Keratinocyte (primary cell): ENCODE measurements at regions not wholly inside any gene's neighbourhood (a gene's known extent, or its start where the extent isn't known, plus 50 kb on each side); places are given as distances from the start of the nearest gene placed in this dataset.

Experiments
- DNase-seq: peaks from one replicate; pipeline ENCODE4 v3.0.0-alpha.2; 2011; ENCODE audit warnings: low read depth, missing footprints, low spot score
- FAIRE-seq: peaks from 2 replicates; lab custom pipeline; 2011; peaks lifted over from hg19 to GRCh38; lab: Jason Lieb, UNC
- H2AFZ ChIP-seq: 2 replicates; pipeline ENCODE4 v1.6.0; 2012; ENCODE audit warnings: low read length, control low read depth, inconsistent platforms; ENCODE audit not compliant: control insufficient read depth
- H3K27ac ChIP-seq: 2 replicates; pipeline ENCODE4 v1.5.1; 2011; ENCODE audit warnings: low read length; ENCODE audit not compliant: control insufficient read depth, insufficient read depth
- H3K27me3 ChIP-seq: 3 replicates; pipeline ENCODE4 v1.6.0; 2011; ENCODE audit warnings: low read length; ENCODE audit not compliant: control insufficient read depth, insufficient read depth; ENCODE audit errors: extremely low read depth
- H3K36me3 ChIP-seq, 2 experiments: 2 replicates in 1 of 2; 3 replicates in 1 of 2; pipeline ENCODE4 v1.5.1; 2011; ENCODE audit warnings: low read length in 2 of 2, mild to moderate bottlenecking in 1 of 2; ENCODE audit not compliant: control insufficient read depth in 2 of 2, insufficient read depth in 2 of 2; ENCODE audit errors: extremely low read depth in 1 of 2
- H3K4me1 ChIP-seq: 3 replicates; pipeline ENCODE4 v1.5.1; 2011; ENCODE audit warnings: low read length; ENCODE audit not compliant: control insufficient read depth, insufficient read depth; ENCODE audit errors: extremely low read depth
- H3K4me2 ChIP-seq: 3 replicates; pipeline ENCODE4 v1.6.0; 2011; ENCODE audit warnings: low read depth, low read length; ENCODE audit not compliant: control insufficient read depth, insufficient read depth; ENCODE audit errors: extremely low read depth
- H3K4me3 ChIP-seq, 3 experiments: fragments of 200-600 bp in 1 of 3; sonication (generic) in 1 of 3; 2 replicates in 2 of 3; 3 replicates in 1 of 3; pipeline ENCODE4 v1.5.1; 2011 to 2016; ENCODE audit warnings: low read length in 3 of 3, mild to moderate bottlenecking in 3 of 3, control low read depth in 2 of 3, inconsistent platforms in 1 of 3, low read depth in 1 of 3, mixed read lengths in 1 of 3, mixed run types in 1 of 3, moderate library complexity in 1 of 3; ENCODE audit not compliant: control insufficient read depth in 2 of 3, insufficient read depth in 2 of 3; ENCODE audit errors: extremely low read depth in 1 of 3
- H3K79me2 ChIP-seq: 2 replicates; pipeline ENCODE4 v1.6.0; 2012; ENCODE audit warnings: low read length; ENCODE audit not compliant: control insufficient read depth, insufficient read depth
- H3K9ac ChIP-seq: 3 replicates; pipeline ENCODE4 v1.6.0; 2011; ENCODE audit warnings: low read length; ENCODE audit not compliant: control insufficient read depth, insufficient read depth; ENCODE audit errors: extremely low read depth
- H3K9me1 ChIP-seq: 3 replicates; pipeline ENCODE4 v1.6.0; 2011; ENCODE audit warnings: low read length; ENCODE audit not compliant: control insufficient read depth, insufficient read depth; ENCODE audit errors: extremely low read depth
- H3K9me3 ChIP-seq: 2 replicates; pipeline ENCODE4 v1.5.1; 2012; ENCODE audit warnings: low read depth, low read length; ENCODE audit not compliant: control insufficient read depth
- H4K20me1 ChIP-seq: 3 replicates; pipeline ENCODE4 v1.6.0; 2011; ENCODE audit warnings: low read length; ENCODE audit not compliant: control insufficient read depth, insufficient read depth; ENCODE audit errors: extremely low read depth
- CTCF ChIP-seq, 3 experiments: IDR thresholded peaks in 1 of 3; conservative IDR thresholded peaks in 1 of 3; optimal IDR thresholded peaks in 1 of 3; 2 replicates in 2 of 3; 3 replicates in 1 of 3; pipeline versions ENCODE3 to v1.5.1; 2011; ENCODE audit warnings: low read length in 3 of 3, mild to moderate bottlenecking in 3 of 3, moderate library complexity in 2 of 3, control low read depth in 1 of 3, inconsistent platforms in 1 of 3; ENCODE audit not compliant: insufficient read depth in 2 of 3; ENCODE audit errors: extremely low read depth in 1 of 3
- EZH2 ChIP-seq: IDR thresholded peaks from one replicate; pipeline ENCODE4 v1.6.1; 2012; ENCODE audit warnings: inconsistent platforms, mild to moderate bottlenecking, low read length, moderate library complexity
- dilution Hi-C: fragments of 300-500 bp; cut with MboI; formaldehyde crosslinking; loops from one replicate; pipeline ENCODE4 v1.7.0; 2020; ENCODE audit warnings: low sequenced_read_pairs; ENCODE audit not compliant: extremely low pct_ligation_motif_present

- DNase-seq (no peak), FAIRE-seq (no peak)
- no peaks in the 10 kb centered on the region for H4K20me1 ChIP-seq
- H2AFZ ChIP-seq, result no peak overlapping the region
- TF ChIP-seq EZH2 (no peak), CTCF (optimal IDR thresholded peaks at IDR 0.05 in 1 of 3, IDR thresholded peaks at IDR 0.05 in 1 of 3, conservative IDR thresholded peaks at IDR 0.05 in 1 of 3; ENCODE audit: extremely low read depth in 1 of 3, insufficient read depth in 2 of 3, low read length in 3 of 3) (no peak)
- no peak overlapping the region for H3K4me2 ChIP-seq
- dilution Hi-C loops, result no loop called here
- no peaks in the 10 kb centered on the region for H3K4me1 ChIP-seq
- H3K9me3 ChIP-seq, result no peaks in the 10 kb centered on the region
- H3K9me1 ChIP-seq, result no peaks in the 10 kb centered on the region
- H3K9ac ChIP-seq, result no peak overlapping the region
- H3K4me3 ChIP-seq, result no peak overlapping the region
- no peaks in the 10 kb centered on the region for H3K79me2 ChIP-seq
- no peaks in the 10 kb centered on the region for H3K27me3 ChIP-seq
- no peaks in the 10 kb centered on the region for H3K36me3 ChIP-seq
- no peak overlapping the region for H3K27ac ChIP-seq
Measured at GRCh38 chr2:107218208-107218607, 332.2 kb upstream of the ST6GAL2 start.

GRCh38 chr2:107222466-107222865 is 336.5 kb upstream of the ST6GAL2 start:
- DNase-seq, result no peak
- Histone ChIP-seq H3K4me2 (no peak overlapping the region), H3K36me3 (no peaks in the 10 kb centered on the region), H3K4me1 (no peaks in the 10 kb centered on the region), H3K9me3 (no peaks in the 10 kb centered on the region), H3K79me2 (no peaks in the 10 kb centered on the region), H3K4me3 (no peak overlapping the region), H4K20me1 (no peaks in the 10 kb centered on the region), H3K27ac (no peak overlapping the region), H2AFZ (no peak overlapping the region), H3K9ac (no peak overlapping the region), H3K27me3 (no peaks in the 10 kb centered on the region), H3K9me1 (no peaks in the 10 kb centered on the region)
- FAIRE-seq, result no peak
- TF ChIP-seq CTCF (optimal IDR thresholded peaks at IDR 0.05 in 1 of 3, IDR thresholded peaks at IDR 0.05 in 1 of 3, conservative IDR thresholded peaks at IDR 0.05 in 1 of 3; ENCODE audit: extremely low read depth in 1 of 3, insufficient read depth in 2 of 3, low read length in 3 of 3) (no peak), EZH2 (no peak)
- dilution Hi-C loops, result no loop called here
